ENCODE measurements at regions not wholly inside any gene's neighbourhood (a gene's known extent, or its start where the extent isn't known, plus 50 kb on each side); places are given as distances from the start of the nearest gene placed in this dataset.

DNA sequence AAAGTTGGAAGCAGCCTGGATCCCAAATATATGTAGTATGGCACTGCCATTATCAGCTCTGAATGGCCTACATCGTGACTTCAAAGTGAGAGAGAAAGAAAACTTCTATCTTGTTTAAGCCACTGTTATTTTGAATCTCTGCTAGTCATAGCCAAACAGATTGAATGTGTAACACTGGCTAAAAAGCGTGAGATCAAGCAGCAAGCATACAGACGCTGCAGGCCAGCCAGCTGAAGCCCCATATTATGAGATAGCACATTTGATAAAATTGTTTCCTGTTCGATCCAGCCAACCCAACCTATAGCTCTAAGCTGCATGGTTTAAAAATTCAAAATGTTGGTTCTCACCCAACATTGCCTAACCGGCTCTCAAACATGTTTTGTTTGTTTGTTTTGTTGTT lies 95.0 kb downstream of the DUSP6 start:
- TF ChIP-seq ZBTB7A (IDR thresholded peaks at IDR 0.05; ENCODE audit: low read depth) (no peak), EGR1 (IDR thresholded peaks at IDR 0.05) (no peak)
